HepG2 (cell line): ENCODE measurements at regions not wholly inside any gene's neighbourhood (a gene's known extent, or its start where the extent isn't known, plus 50 kb on each side); places are given as distances from the start of the nearest gene placed in this dataset.

ENCODE experiments used
- ATAC-seq: fragments of 200-7000 bp; cut with Tn5 transposase; 3 replicates; pipeline ENCODE4 v1.9.1; 2020; ENCODE audit warnings: mild to moderate bottlenecking, moderate library complexity
- BruUV-seq: library from RNA; stranded (reverse); fragments of 400-500 nt; replicated peaks from 2 replicates; lab custom pipeline; 2021; lab: Mats Ljungman, UMichigan
- CTCF ChIA-PET: fragments of 300-600 bp; formaldehyde crosslinking; extraction: SDS; loops from one replicate; lab custom pipeline; 2021; ENCODE audit warnings: low total read pairs, inconsistent platforms, low intra/inter-chr PET ratio; lab: Yijun Ruan, JAX
- POLR2A ChIA-PET: fragments of 350-600 bp; sonication (Branson Sonifier 250); formaldehyde crosslinking; loops from one replicate; lab custom pipeline; 2020; ENCODE audit warnings: antibody characterized with exemption, inconsistent platforms; lab: Yijun Ruan, JAX
- DNase-seq: peaks from one replicate; pipeline ENCODE4 v3.0.0-alpha.2; 2015; ENCODE audit warnings: low spot score
- FAIRE-seq: peaks from 3 replicates; lab custom pipeline; 2011; peaks lifted over from hg19 to GRCh38; lab: Jason Lieb, UNC
- H2AFZ ChIP-seq: one replicate; pipeline ENCODE4 v1.6.1; 2011; ENCODE audit warnings: low read length, inconsistent platforms
- H3K27ac ChIP-seq: fragments of 300-600 bp; 3 replicates; pipeline ENCODE4 v1.8.0; 2011; ENCODE audit warnings: mixed run types, mild to moderate bottlenecking, mixed read lengths, low read length, inconsistent platforms; ENCODE audit not compliant: insufficient read depth; ENCODE audit errors: extremely low read length
- H3K27me3 ChIP-seq, 2 experiments: fragments of 200-600 bp in 1 of 2; 2 replicates in 1 of 2; 3 replicates in 1 of 2; pipeline versions ENCODE4 v1.6.0 to v1.8.0; 2011; ENCODE audit warnings: low read length in 2 of 2, mild to moderate bottlenecking in 2 of 2, moderate library complexity in 2 of 2, inconsistent platforms in 1 of 2; ENCODE audit not compliant: insufficient read depth in 2 of 2, control insufficient read depth in 1 of 2
- H3K36me3 ChIP-seq, 2 experiments: fragments of 200-600 bp in 1 of 2; replicated peaks in 1 of 2; 2 replicates in 1 of 2; 3 replicates in 1 of 2; pipeline versions ENCODE4 v1.5.1 to v1.8.0; 2011; ENCODE audit warnings: low read length in 2 of 2, inconsistent platforms in 1 of 2; ENCODE audit not compliant: insufficient read depth in 2 of 2, control insufficient read depth in 1 of 2
- H3K4me1 ChIP-seq: 2 replicates; pipeline ENCODE4 v1.5.1; 2012; ENCODE audit warnings: low read length, inconsistent platforms; ENCODE audit not compliant: insufficient read depth
- H3K4me2 ChIP-seq: 2 replicates; pipeline ENCODE4 v1.6.0; 2011; ENCODE audit warnings: low read depth, low read length, inconsistent platforms
- H3K4me3 ChIP-seq, 3 experiments: fragments of 200-600 bp in 1 of 3; sonication (generic), shearing (Covaris generic) in 1 of 3; replicated peaks in 1 of 3; 2 replicates each; pipeline ENCODE4 v1.5.1; 2011 to 2016; ENCODE audit warnings: low read length in 3 of 3, inconsistent platforms in 2 of 3, low read depth in 2 of 3, mild to moderate bottlenecking in 2 of 3, control low read depth in 1 of 3, mixed read lengths in 1 of 3; ENCODE audit not compliant: insufficient read depth in 1 of 3
- H3K79me2 ChIP-seq: one replicate; pipeline ENCODE4 v1.6.1; 2011; ENCODE audit warnings: low read length, inconsistent platforms; ENCODE audit not compliant: insufficient read depth
- H3K9ac ChIP-seq: 2 replicates; pipeline ENCODE4 v1.6.0; 2011; ENCODE audit warnings: mild to moderate bottlenecking, low read depth, low read length, inconsistent platforms; ENCODE audit not compliant: insufficient read depth
- H3K9me3 ChIP-seq: 2 replicates; pipeline ENCODE4 v1.5.1; 2012; ENCODE audit warnings: mild to moderate bottlenecking, low read length
- H4K20me1 ChIP-seq: 2 replicates; pipeline ENCODE4 v1.6.0; 2011; ENCODE audit warnings: inconsistent platforms, mild to moderate bottlenecking, low read length, moderate library complexity; ENCODE audit not compliant: insufficient read depth
- ATF1 ChIP-seq: IDR thresholded peaks from 2 replicates; pipeline ENCODE4 v1.6.1; 2016; ENCODE audit warnings: mild to moderate bottlenecking, control low read depth
- ATF5 ChIP-seq: sonication (generic); formaldehyde crosslinking; IDR thresholded peaks from 2 replicates; pipeline ENCODE4 v1.4.0; 2020; ENCODE audit warnings: mild to moderate bottlenecking, low read depth, missing genetic modification reagents
- ATRX ChIP-seq: sonication (generic); formaldehyde crosslinking; IDR thresholded peaks from 2 replicates; pipeline ENCODE4 v1.4.0; 2020; ENCODE audit warnings: missing genetic modification reagents, borderline replicate concordance
- KLF9 ChIP-seq: IDR thresholded peaks from 2 replicates; pipeline ENCODE4 v1.6.1; 2016; ENCODE audit warnings: low read depth
- MATR3 ChIP-seq: sonication (generic); formaldehyde crosslinking; IDR thresholded peaks from 2 replicates; pipeline ENCODE4 v1.4.0; 2020; ENCODE audit warnings: missing genetic modification reagents
- POGK ChIP-seq: sonication (generic); formaldehyde crosslinking; conservative IDR thresholded peaks from 2 replicates; pipeline ENCODE4 v1.8.0; 2022; ENCODE audit warnings: mild to moderate bottlenecking, moderate library complexity, missing genetic modification reagents
- RERE ChIP-seq: IDR thresholded peaks from 2 replicates; pipeline ENCODE4 v1.6.1; 2016; ENCODE audit warnings: low read depth, missing genetic modification reagents, missing compliant biosample characterization
- RFXANK ChIP-seq: IDR thresholded peaks from 2 replicates; pipeline ENCODE4 v1.6.1; 2016
- SOX6 ChIP-seq, 2 experiments: fragments of 450-650 bp in 1 of 2; sonication (generic) in 1 of 2; formaldehyde crosslinking in 1 of 2; IDR thresholded peaks; 2 replicates each; pipeline versions ENCODE4 v1.4.0 to v1.6.1; 2017 to 2020; ENCODE audit warnings: antibody characterized with exemption in 1 of 2, mild to moderate bottlenecking in 1 of 2, missing genetic modification reagents in 1 of 2
- SRSF9 ChIP-seq: fragments of 200-400 bp; formaldehyde crosslinking; IDR thresholded peaks from 2 replicates; pipeline ENCODE4 v1.6.1; 2018; ENCODE audit warnings: borderline replicate concordance, mild to moderate bottlenecking, low read depth, low read length; ENCODE audit not compliant: insufficient read depth, poor library complexity, severe bottlenecking
- STAG1 ChIP-seq: sonication (generic); formaldehyde crosslinking; IDR thresholded peaks from 2 replicates; pipeline ENCODE4 v1.4.0; 2020; ENCODE audit warnings: missing genetic modification reagents
- TBX2 ChIP-seq: sonication (generic); formaldehyde crosslinking; IDR thresholded peaks from 2 replicates; pipeline ENCODE4 v1.5.0; 2020; ENCODE audit warnings: missing genetic modification reagents, mild to moderate bottlenecking, borderline replicate concordance
- ZNF276 ChIP-seq: sonication (generic); formaldehyde crosslinking; IDR thresholded peaks from 2 replicates; pipeline ENCODE4 v1.4.0; 2020; ENCODE audit warnings: mild to moderate bottlenecking, low read depth, missing genetic modification reagents
- ZNF883 ChIP-seq: sonication (generic); formaldehyde crosslinking; IDR thresholded peaks from 2 replicates; pipeline ENCODE4 v1.5.1; 2020; ENCODE audit warnings: mild to moderate bottlenecking, missing genetic modification reagents; ENCODE audit errors: not compliant biosample characterization
- WGBS: methylation state at CpG from one replicate; pipeline ENCODE4 v1.1.6; 2017; ENCODE audit warnings: low lambda C conversion rate; 5-methylcytosine and 5-hydroxymethylcytosine counted together
- in situ Hi-C: cut with HindIII; loops from 2 replicates; pipeline ENCODE4 v1.10.0; 2017; ENCODE audit warnings: low pct_unique_long_range_greater_than_20kb; ENCODE audit not compliant: extremely low pct_ligation_motif_present
- intact Hi-C: fragments of 100-400 bp; cut with micrococcal nuclease; formaldehyde crosslinking; loops from one replicate; pipeline ENCODE4 v1.10.0; 2022; ENCODE audit not compliant: unreplicated experiment
- TF ChIP-seq, protein P1 (sequence below): IDR thresholded peaks from 2 replicates; pipeline ENCODE4 v1.6.1; 2016; ENCODE audit warnings: missing genetic modification reagents, missing compliant biosample characterization

DNA sequence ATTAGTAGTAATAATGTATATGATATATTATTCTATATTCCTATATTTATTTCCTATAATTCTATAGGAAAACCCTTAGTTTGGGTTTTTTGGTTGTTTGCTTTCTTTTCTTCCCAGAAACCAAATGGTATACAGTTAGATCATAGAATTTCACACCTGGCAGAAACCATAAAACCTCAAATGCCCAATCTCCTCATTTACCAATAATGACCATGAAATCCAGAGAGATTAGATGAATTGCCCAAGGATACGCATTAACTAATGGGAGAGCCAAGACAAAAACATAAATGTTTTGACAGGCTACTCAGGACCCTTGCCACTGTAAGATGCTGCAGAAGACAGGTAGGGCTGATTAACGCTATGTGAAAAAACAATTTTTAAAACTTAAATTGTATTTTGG lies 158.7 kb upstream of the FST start:
- FAIRE-seq (no peak), ATAC-seq (no peak), DNase-seq (no peak)
- H3K79me2 ChIP-seq = no peaks in the 10 kb centered on the region
- no peaks in the 10 kb centered on the region for H3K36me3 ChIP-seq
- H3K9ac ChIP-seq = no peak overlapping the region
- H2AFZ ChIP-seq = no peak overlapping the region
- no TSS peak for BruUV-seq
- 76% methylated on average over 2 of the region's 2 CpGs for WGBS
- POLR2A ChIA-PET = no interaction called here
- 0 out of 2 replicates have a peak, but pooled peaks cover 7% of the 10 kb centered on the region for H3K4me1 ChIP-seq
- H3K27ac ChIP-seq = no peak overlapping the region
- no peaks in the 10 kb centered on the region for H4K20me1 ChIP-seq
- in situ Hi-C loops (no loop called here), intact Hi-C loops (no loop called here)
- H3K9me3 ChIP-seq = no peaks in the 10 kb centered on the region
- CTCF ChIA-PET = no interaction called here
- no peaks in the 10 kb centered on the region; a peak in 1 of 5 replicates for H3K27me3 ChIP-seq
- no peak overlapping the region for H3K4me2 ChIP-seq
- no peak overlapping the region for H3K4me3 ChIP-seq
- no peak for TF ChIP-seq RFXANK (CRISPR knock-in tag)
- TF ChIP-seq ZNF276 (CRISPR knock-in tag) = no peak
- TF ChIP-seq ATF5 (CRISPR knock-in tag) = no peak
- no peak for TF ChIP-seq MATR3 (CRISPR knock-in tag)
- no peak for TF ChIP-seq RERE (CRISPR knock-in tag)
- TF ChIP-seq SOX6 (IDR thresholded peaks at IDR 0.05) = no peak
- TF ChIP-seq SOX6 (CRISPR knock-in tag; IDR thresholded peaks at IDR 0.05) = no peak
- no peak for TF ChIP-seq SRSF9
- TF ChIP-seq POGK (CRISPR knock-in tag) = no peak
- no peak for TF ChIP-seq STAG1 (CRISPR knock-in tag)
- TF ChIP-seq ZNF883 = no peak
- TF ChIP-seq KLF9 (CRISPR knock-in tag) = no peak
- TF ChIP-seq ATRX (CRISPR knock-in tag) = no peak
- TF ChIP-seq ATF1 (CRISPR knock-in tag) = no peak
- TF ChIP-seq, protein P1, sequence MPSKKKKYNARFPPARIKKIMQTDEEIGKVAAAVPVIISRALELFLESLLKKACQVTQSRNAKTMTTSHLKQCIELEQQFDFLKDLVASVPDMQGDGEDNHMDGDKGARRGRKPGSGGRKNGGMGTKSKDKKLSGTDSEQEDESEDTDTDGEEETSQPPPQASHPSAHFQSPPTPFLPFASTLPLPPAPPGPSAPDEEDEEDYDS = no peak
- TF ChIP-seq TBX2 (CRISPR knock-in tag) = no peak
